ENCODE measurements at regions not wholly inside any gene's neighbourhood (a gene's known extent, or its start where the extent isn't known, plus 50 kb on each side); places are given as distances from the start of the nearest gene placed in this dataset.

GRCh38 chr13:65159803-65160202, 2070.3 kb downstream of the PCDH9 start:
- TF ChIP-seq CTCF (IDR thresholded peaks at IDR 0.05; ENCODE audit: low read depth, low read length) = no peak
- POLR2A ChIA-PET = no interaction called here
- Histone ChIP-seq H3K4me3 (ENCODE audit: low read depth, low read length) (no peak overlapping the region), H3K27ac (ENCODE audit: low read depth, low read length) (no peak overlapping the region), H3K27me3 (ENCODE audit: control insufficient read depth, insufficient read depth, low read length) (no peaks in the 10 kb centered on the region), H3K9me3 (ENCODE audit: control insufficient read depth, insufficient read depth, low read length) (no peaks in the 10 kb centered on the region)
- CTCF ChIA-PET = no interaction called here
- DNase-seq (ENCODE audit: low read depth, low spot score) = no peak

GRCh38 chr13:65155861-65156260, 2074.3 kb downstream of the PCDH9 start:
- Histone ChIP-seq H3K27ac (ENCODE audit: low read depth, low read length) (no peak overlapping the region), H3K27me3 (ENCODE audit: control insufficient read depth, insufficient read depth, low read length) (no peaks in the 10 kb centered on the region), H3K4me3 (ENCODE audit: low read depth, low read length) (no peak overlapping the region), H3K9me3 (ENCODE audit: control insufficient read depth, insufficient read depth, low read length) (no peaks in the 10 kb centered on the region)
- ChIA-PET CTCF (no interaction called here), POLR2A (no interaction called here)
- no peak for DNase-seq (ENCODE audit: low read depth, low spot score)
- no peak for TF ChIP-seq CTCF (IDR thresholded peaks at IDR 0.05; ENCODE audit: low read depth, low read length)

- no peak for DNase-seq (ENCODE audit: low read depth, low spot score)
- POLR2A ChIA-PET = interaction anchor here (0.7 kb wide), 1 partner anchor 438 kb away, joined by 5 read pairs; no protein-coding TSS in a partner anchor
- H3K27me3 ChIP-seq (ENCODE audit: control insufficient read depth, insufficient read depth, low read length) = no peaks in the 10 kb centered on the region
- TF ChIP-seq CTCF (IDR thresholded peaks at IDR 0.05; ENCODE audit: low read depth, low read length) = no peak
- CTCF ChIA-PET = interaction anchor here (0.7 kb wide), 3 partner anchors 113 to 693 kb away, joined by 5 to 8 read pairs (median 7); no protein-coding TSS in a partner anchor
- H3K27ac ChIP-seq (ENCODE audit: low read depth, low read length) = no peak overlapping the region
- H3K4me3 ChIP-seq (ENCODE audit: low read depth, low read length) = no peak overlapping the region
- peaks cover 1% of the 10 kb centered on the region; the same call in 1 of the 2 replicates for H3K9me3 ChIP-seq (ENCODE audit: control insufficient read depth, insufficient read depth, low read length)
Observed at GRCh38 chr13:65154661-65155447, 2075.3 kb downstream of the PCDH9 start.

GRCh38 chr13:65149687-65150086, 2080.4 kb downstream of the PCDH9 start:
- TF ChIP-seq CTCF (IDR thresholded peaks at IDR 0.05; ENCODE audit: low read depth, low read length) = no peak
- peaks cover 3% of the 10 kb centered on the region; the same call in 1 of the 2 replicates for H3K9me3 ChIP-seq (ENCODE audit: control insufficient read depth, insufficient read depth, low read length)
- POLR2A ChIA-PET = no interaction called here
- H3K4me3 ChIP-seq (ENCODE audit: low read depth, low read length) = no peak overlapping the region
- no peaks in the 10 kb centered on the region for H3K27me3 ChIP-seq (ENCODE audit: control insufficient read depth, insufficient read depth, low read length)
- CTCF ChIA-PET = no interaction called here
- no peak for DNase-seq (ENCODE audit: low read depth, low spot score)
- H3K27ac ChIP-seq (ENCODE audit: low read depth, low read length) = no peak overlapping the region

- no peaks in the 10 kb centered on the region for H3K27me3 ChIP-seq (ENCODE audit: control insufficient read depth, insufficient read depth, low read length)
- H3K27ac ChIP-seq (ENCODE audit: low read depth, low read length) = no peak overlapping the region
- no peak for TF ChIP-seq CTCF (IDR thresholded peaks at IDR 0.05; ENCODE audit: low read depth, low read length)
- no peak for DNase-seq (ENCODE audit: low read depth, low spot score)
- ChIA-PET CTCF (no interaction called here), POLR2A (no interaction called here)
- no peaks in the 10 kb centered on the region for H3K9me3 ChIP-seq (ENCODE audit: control insufficient read depth, insufficient read depth, low read length)
- no peak overlapping the region for H3K4me3 ChIP-seq (ENCODE audit: low read depth, low read length)
Observed at GRCh38 chr13:65143920-65144319, 2086.2 kb downstream of the PCDH9 start.

Measured in AG04450 (cell line).